ENCODE measurements at regions not wholly inside any gene's neighbourhood (a gene's known extent, or its start where the extent isn't known, plus 50 kb on each side); places are given as distances from the start of the nearest gene placed in this dataset.

- no peak overlapping the region for H3K27ac ChIP-seq
- TF ChIP-seq CTCF (conservative IDR thresholded peaks at IDR 0.05) (no peak), ZFX (IDR thresholded peaks at IDR 0.05) (no peak)
These were observed 313.1 kb downstream of the SLC6A15 start for GRCh38 chr12:84599539-84599938.

GRCh38 chr12:84596266-84596665, 316.3 kb downstream of the SLC6A15 start:
- no peak for TF ChIP-seq ZFX (IDR thresholded peaks at IDR 0.05)
- TF ChIP-seq CTCF (conservative IDR thresholded peaks at IDR 0.05): no peak
- no peak overlapping the region for H3K27ac ChIP-seq

- no peak for TF ChIP-seq ZFX (IDR thresholded peaks at IDR 0.05)
- TF ChIP-seq CTCF (conservative IDR thresholded peaks at IDR 0.05): no peak
- H3K27ac ChIP-seq: no peak overlapping the region
These were observed 318.4 kb downstream of the SLC6A15 start for GRCh38 chr12:84594157-84594556.

- TF ChIP-seq ZFX (IDR thresholded peaks at IDR 0.05) (no peak), CTCF (conservative IDR thresholded peaks at IDR 0.05) (no peak)
- H3K27ac ChIP-seq: no peak overlapping the region
These were observed 326.7 kb downstream of the SLC6A15 start for GRCh38 chr12:84585776-84586395.

GRCh38 chr12:84572196-84572595, 340.4 kb downstream of the SLC6A15 start:
- TF ChIP-seq ZFX (IDR thresholded peaks at IDR 0.05): no peak
- TF ChIP-seq CTCF (conservative IDR thresholded peaks at IDR 0.05): no peak
- no peak overlapping the region for H3K27ac ChIP-seq

GRCh38 chr12:84562331-84562730, 350.3 kb downstream of the SLC6A15 start:
- TF ChIP-seq CTCF (conservative IDR thresholded peaks at IDR 0.05): no peak
- no peak for TF ChIP-seq ZFX (IDR thresholded peaks at IDR 0.05)
- H3K27ac ChIP-seq: no peak overlapping the region

- TF ChIP-seq ZFX (IDR thresholded peaks at IDR 0.05) (no peak), CTCF (conservative IDR thresholded peaks at IDR 0.05) (no peak)
These were observed 351.2 kb downstream of the SLC6A15 start for GRCh38 chr12:84561351-84561750.

More at GRCh38 chr12:84561351-84561750, 351.2 kb downstream of the SLC6A15 start:
- H3K27ac ChIP-seq: no peak overlapping the region
